ENCODE measurements at regions not wholly inside any gene's neighbourhood (a gene's known extent, or its start where the extent isn't known, plus 50 kb on each side); places are given as distances from the start of the nearest gene placed in this dataset.

GRCh38 chr15:39140060-39140604 lies 440.7 kb upstream of the THBS1 start:
- H3K4me3 ChIP-seq (ENCODE audit: extremely low read depth in 1 of 4, insufficient read depth in 2 of 4, low read depth in 3 of 4, low read length in 4 of 4): no peak overlapping the region
- ChIA-PET CTCF (ENCODE audit: partially characterized antibody) (interaction anchor here (0.6 to 3.1 kb wide), 2 partner anchors 14 to 1548 kb away, joined by 3 to 12 read pairs; no protein-coding TSS in a partner anchor), POLR2A (ENCODE audit: partially characterized antibody) (interaction anchor here (0.7 kb wide), 1 partner anchor 12 kb away, joined by 3 read pairs; no protein-coding TSS in a partner anchor)
- WGBS, 2 experiments (ENCODE audit: extremely low coverage in 1 of 2, insufficient coverage in 1 of 2, insufficient read length in 1 of 2, insufficient replicate concordance in 2 of 2, low coverage in 1 of 2, low lambda C conversion rate in 2 of 2, missing lambda C conversion rate in 1 of 2): 93% methylated on average over 3 of the region's 3 CpGs; no CpG with 5 or more reads in 1 of the 2 experiments
- H3K9me3 ChIP-seq (ENCODE audit: insufficient read depth in 2 of 2, low read depth in 1 of 2, low read length in 1 of 2): no peaks in the 10 kb centered on the region
- no peak overlapping the region for H3K9ac ChIP-seq (replicated peaks in 1 of 4; ENCODE audit: extremely low read depth in 1 of 4, low read depth in 3 of 4, low read length in 3 of 4)
- H3K4me2 ChIP-seq (ENCODE audit: insufficient read depth in 1 of 2, low read depth in 2 of 2, low read length in 2 of 2): no peak overlapping the region
- H2BK12ac ChIP-seq (ENCODE audit: low read depth, low read length): 0 out of 2 replicates have a peak overlapping the region, but pooled peaks have one; percentile 55
- H3K18ac ChIP-seq (ENCODE audit: extremely low read depth, low read length): no peak overlapping the region
- no peak for FAIRE-seq
- H2AFZ ChIP-seq (ENCODE audit: low read length): peak overlapping the region; percentile 27; the same call in 1 of the 2 replicates
- no peak overlapping the region for H2BK20ac ChIP-seq (ENCODE audit: low read length)
- no peak overlapping the region for H2BK15ac ChIP-seq (ENCODE audit: low read length)
- no peak overlapping the region for H2BK5ac ChIP-seq (ENCODE audit: low read depth, low read length)
- no peak overlapping the region for H4K8ac ChIP-seq (ENCODE audit: extremely low read depth, insufficient read depth, low read length)
- no peaks in the 10 kb centered on the region for H3K79me1 ChIP-seq (ENCODE audit: low read depth, low read length)
- no peaks in the 10 kb centered on the region for H4K20me1 ChIP-seq (replicated peaks in 1 of 2; ENCODE audit: control insufficient read depth in 1 of 2, insufficient read depth in 2 of 2, low read length in 2 of 2)
- H3K79me2 ChIP-seq (ENCODE audit: control insufficient read depth in 1 of 2, insufficient read depth in 2 of 2, low read length in 2 of 2): no peaks in the 10 kb centered on the region
- H3K23ac ChIP-seq (ENCODE audit: insufficient read length): no peak overlapping the region
- no peak overlapping the region for H3K56ac ChIP-seq (replicated peaks; ENCODE audit: insufficient read length, low read depth, low read length)
- no peaks in the 10 kb centered on the region for H3K4me1 ChIP-seq (replicated peaks in 1 of 4; ENCODE audit: control insufficient read depth in 3 of 4, insufficient read depth in 4 of 4, low read length in 3 of 4)
- no peak overlapping the region for H2BK120ac ChIP-seq (replicated peaks; ENCODE audit: low read depth, low read length)
- no peaks in the 10 kb centered on the region; the same call in 1 of the 2 replicates for H3K23me2 ChIP-seq (ENCODE audit: low read depth, low read length)
- H3K14ac ChIP-seq (ENCODE audit: insufficient read length): no peak overlapping the region
- DNase-seq (ENCODE audit: low read depth in 1 of 2, low spot score in 2 of 2): no peak
- H3K36me3 ChIP-seq (ENCODE audit: control insufficient read depth in 2 of 4, insufficient read depth in 4 of 4, low read length in 3 of 4): no peaks in the 10 kb centered on the region
- no peak overlapping the region for H2AK5ac ChIP-seq (ENCODE audit: low read depth, low read length)
- H3K27me3 ChIP-seq (replicated peaks in 1 of 4; ENCODE audit: control insufficient read depth in 3 of 4, extremely low read depth in 1 of 4, insufficient read depth in 3 of 4, low read length in 3 of 4): no peaks in the 10 kb centered on the region
- no peak overlapping the region for H3K27ac ChIP-seq (ENCODE audit: low read depth, low read length)
- H4K91ac ChIP-seq (replicated peaks; ENCODE audit: insufficient read length, low read length): no peak overlapping the region
- no peak overlapping the region for H3K4ac ChIP-seq (replicated peaks; ENCODE audit: insufficient read length, low read depth, low read length)
- no peak overlapping the region for H4K5ac ChIP-seq (ENCODE audit: insufficient read length, low read depth, low read length)
- no peak for TF ChIP-seq TCF12 (IDR thresholded peaks at IDR 0.05; ENCODE audit: low read depth, low read length)
- TF ChIP-seq SRF (IDR thresholded peaks at IDR 0.05; ENCODE audit: low read depth, low read length): peak; percentile 80
